ENCODE measurements at regions not wholly inside any gene's neighbourhood (a gene's known extent, or its start where the extent isn't known, plus 50 kb on each side); places are given as distances from the start of the nearest gene placed in this dataset.
A peak's percentile ranks its signal among the peaks of the same experiment; 100 is the strongest.

GRCh38 chr3:152595975-152596821 lies 238.7 kb upstream of the P2RY1 start (continued):
- TF ChIP-seq GTF2B (IDR thresholded peaks at IDR 0.05; ENCODE audit: extremely low read depth, insufficient read length) (no peak), HLTF (IDR thresholded peaks at IDR 0.05) (no peak), CHD2 (IDR thresholded peaks at IDR 0.05; ENCODE audit: low read depth, low read length) (no peak), HNRNPUL1 (IDR thresholded peaks at IDR 0.05; ENCODE audit: low read length) (no peak), ZNF445 (CRISPR knock-in tag; IDR thresholded peaks at IDR 0.05; ENCODE audit: low read depth) (no peak), CREB1 (IDR thresholded peaks at IDR 0.05) (no peak; the same call in 1 of the 2 replicates), CREB1 (CRISPR knock-in tag; IDR thresholded peaks at IDR 0.05) (no peak), TSC22D4 (tag; IDR thresholded peaks at IDR 0.05) (no peak), HOXB6 (CRISPR knock-in tag; IDR thresholded peaks at IDR 0.05; ENCODE audit: borderline replicate concordance) (no peak), CXXC5 (CRISPR knock-in tag; IDR thresholded peaks at IDR 0.05) (peak; percentile 79), MCM5 (IDR thresholded peaks at IDR 0.05; ENCODE audit: low read depth) (no peak), POU5F1 (IDR thresholded peaks at IDR 0.05; ENCODE audit: borderline replicate concordance, low read depth, low read length, partially characterized antibody) (no peak), FOXA1 (IDR thresholded peaks at IDR 0.05; ENCODE audit: borderline replicate concordance) (no peak), TAF9B (IDR thresholded peaks at IDR 0.05; ENCODE audit: partially characterized antibody) (peak; percentile 49), FIP1L1 (IDR thresholded peaks at IDR 0.05; ENCODE audit: low read depth, low read length, poor library complexity, severe bottlenecking) (no peak), E2F5 (CRISPR knock-in tag; IDR thresholded peaks at IDR 0.05) (no peak), CHCHD3 (CRISPR knock-in tag; IDR thresholded peaks at IDR 0.05) (no peak), DEAF1 (CRISPR knock-in tag; IDR thresholded peaks at IDR 0.05) (no peak)

Measured in K562 (cell line).